ENCODE measurements at regions not wholly inside any gene's neighbourhood (a gene's known extent, or its start where the extent isn't known, plus 50 kb on each side); places are given as distances from the start of the nearest gene placed in this dataset.

DNA sequence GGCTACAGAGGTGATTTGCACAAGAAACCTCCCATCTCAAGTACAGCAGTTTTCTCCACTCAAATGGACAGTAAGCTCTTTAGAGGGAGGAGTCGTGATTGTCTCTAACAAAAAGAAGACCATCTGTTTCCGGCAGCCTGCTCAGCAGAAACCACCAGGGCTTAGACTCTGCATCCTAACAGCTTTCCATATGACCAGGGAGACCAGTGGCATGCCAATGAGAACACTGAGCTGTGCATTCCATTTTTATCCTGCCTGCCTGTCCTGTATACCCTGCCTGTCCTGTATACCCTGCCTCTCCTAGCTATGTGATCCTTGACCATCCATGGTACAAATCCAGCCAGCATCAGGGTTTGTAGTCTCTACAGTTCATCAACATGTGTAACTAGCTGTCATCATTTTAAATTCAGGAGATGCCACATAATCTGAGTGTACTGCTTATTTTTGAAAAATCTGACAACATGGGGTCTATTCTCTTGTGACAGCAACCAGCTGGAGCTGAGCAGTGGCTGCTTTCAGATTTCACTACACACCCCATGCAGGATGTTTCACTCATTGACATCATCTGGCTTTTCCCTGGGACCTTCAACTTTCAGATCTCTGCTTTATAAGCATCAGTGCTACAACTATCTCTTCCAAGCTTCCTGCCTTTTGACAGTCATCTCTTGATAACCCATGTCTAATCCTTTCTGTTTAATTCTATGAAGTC is 50.5 kb upstream of the POU2AF2 start:
- no peak for DNase-seq (ENCODE audit: low read depth in 3 of 3)

DNA sequence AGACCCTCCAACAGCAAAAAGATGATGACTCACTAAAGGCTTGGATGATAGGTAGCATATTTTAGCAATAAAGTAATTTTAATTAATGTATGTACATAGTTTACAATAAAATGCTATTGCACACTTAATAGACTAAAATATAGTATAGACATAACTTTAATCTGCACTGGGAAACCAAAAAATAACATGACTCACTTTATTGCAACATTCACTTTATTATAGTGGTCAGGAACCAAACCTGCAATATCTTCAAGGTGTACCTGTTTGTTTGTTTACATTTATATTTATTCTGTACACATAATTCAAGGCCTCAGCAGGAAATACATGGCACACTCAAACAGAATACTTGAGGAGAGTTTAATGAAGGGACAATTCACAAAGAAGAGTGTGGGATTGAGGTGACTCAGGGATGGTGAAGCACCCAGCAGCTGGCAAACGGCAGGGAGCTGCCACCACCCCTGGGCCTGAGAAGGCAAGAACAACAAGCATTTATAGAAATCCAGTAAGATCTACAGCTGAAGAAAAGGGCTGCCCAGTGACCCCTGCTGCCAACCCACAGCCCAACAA is 51.5 kb upstream of the POU2AF2 start:
- no peak for DNase-seq (ENCODE audit: low read depth in 3 of 3)

DNA sequence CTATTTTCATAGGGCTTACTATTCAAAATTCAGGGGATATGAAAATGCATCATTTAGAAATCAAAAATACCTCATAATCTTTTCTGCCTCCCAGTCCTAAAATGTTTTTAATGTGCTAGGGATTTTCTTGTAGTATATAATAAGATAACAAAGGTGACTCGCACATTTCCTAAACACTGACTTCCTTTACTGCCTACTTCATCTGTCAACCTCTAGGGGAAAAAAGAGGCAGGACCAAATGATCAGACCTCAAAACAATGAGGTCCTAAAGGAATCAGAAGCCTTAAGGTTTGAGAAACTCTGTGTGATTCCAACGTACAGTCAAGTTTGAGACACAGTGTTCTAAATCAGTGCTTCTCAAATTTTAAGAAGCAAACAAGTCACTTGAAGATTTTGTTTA is 56.1 kb upstream of the POU2AF2 start:
- no peak for DNase-seq (ENCODE audit: low read depth in 3 of 3)

DNA sequence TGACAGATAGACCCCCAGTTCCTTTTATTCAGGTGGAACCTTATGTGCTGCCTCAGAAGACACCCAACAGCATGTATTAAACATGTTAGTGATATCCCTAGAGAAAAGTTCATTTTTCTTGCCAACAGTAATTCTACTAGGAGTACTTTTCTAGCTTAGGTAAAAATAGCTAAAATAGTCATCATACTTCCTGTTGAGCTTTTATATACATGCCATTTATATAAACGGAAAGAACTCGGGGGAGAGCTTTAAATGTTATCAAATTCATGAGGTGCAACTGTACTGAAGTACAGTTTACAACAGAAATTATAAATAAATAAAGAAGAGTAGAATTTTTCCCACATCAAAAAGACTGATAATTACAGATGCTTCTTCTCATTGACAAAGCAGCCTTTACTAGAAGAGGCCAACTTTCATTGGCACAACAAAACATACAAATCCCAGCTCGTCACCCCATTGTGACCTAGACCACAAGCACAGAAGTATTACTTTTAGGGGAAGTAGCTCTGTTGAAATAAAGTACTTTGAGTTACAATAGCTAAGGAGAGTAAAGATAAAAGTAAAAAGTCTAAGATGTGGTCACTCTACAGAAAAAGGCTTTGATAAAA is 59.1 kb upstream of the POU2AF2 start:
- no peak for DNase-seq (ENCODE audit: low read depth in 3 of 3)

DNA sequence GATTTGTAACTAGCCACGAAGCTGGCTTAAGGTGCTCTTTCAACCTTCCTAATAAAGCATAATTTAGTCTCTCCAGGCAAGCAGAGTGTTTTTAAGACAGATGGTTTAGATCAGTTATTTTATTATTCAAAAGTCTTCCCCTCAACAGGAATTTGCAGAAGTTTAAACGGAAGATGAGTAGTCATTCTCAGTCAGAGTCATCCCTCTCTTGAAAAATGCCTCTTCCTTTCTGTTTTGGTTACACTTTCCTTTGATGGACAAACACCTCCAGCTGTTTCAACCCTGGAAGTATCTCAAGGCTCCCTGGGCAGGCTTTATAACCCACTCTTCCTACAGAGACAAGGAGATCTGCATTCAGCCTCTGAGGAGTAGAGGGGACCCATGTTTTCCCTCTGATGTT is 60.3 kb upstream of the POU2AF2 start:
- DNase-seq (ENCODE audit: low read depth in 3 of 3), result no peak

DNA sequence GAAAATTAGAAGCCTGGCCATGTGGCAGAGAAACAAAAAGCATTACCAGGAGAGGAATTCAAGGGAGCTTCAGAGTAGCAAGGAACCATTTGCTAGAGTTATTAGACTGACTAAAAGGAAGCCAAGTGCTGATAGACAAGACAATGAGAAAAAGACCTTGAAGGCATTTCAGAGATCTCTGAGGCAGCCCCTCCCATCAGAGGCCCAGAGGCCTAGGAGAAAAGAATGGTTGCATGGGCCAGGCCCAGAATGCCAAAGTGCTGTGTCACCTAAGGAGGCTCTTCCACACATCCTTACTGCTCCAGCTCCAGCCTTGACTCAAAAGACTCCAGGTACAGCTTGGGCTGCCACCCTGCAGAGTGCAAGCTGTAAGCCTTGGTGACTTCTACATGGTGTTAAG is 61.8 kb upstream of the POU2AF2 start:
- DNase-seq (ENCODE audit: low read depth in 3 of 3), result no peak

DNA sequence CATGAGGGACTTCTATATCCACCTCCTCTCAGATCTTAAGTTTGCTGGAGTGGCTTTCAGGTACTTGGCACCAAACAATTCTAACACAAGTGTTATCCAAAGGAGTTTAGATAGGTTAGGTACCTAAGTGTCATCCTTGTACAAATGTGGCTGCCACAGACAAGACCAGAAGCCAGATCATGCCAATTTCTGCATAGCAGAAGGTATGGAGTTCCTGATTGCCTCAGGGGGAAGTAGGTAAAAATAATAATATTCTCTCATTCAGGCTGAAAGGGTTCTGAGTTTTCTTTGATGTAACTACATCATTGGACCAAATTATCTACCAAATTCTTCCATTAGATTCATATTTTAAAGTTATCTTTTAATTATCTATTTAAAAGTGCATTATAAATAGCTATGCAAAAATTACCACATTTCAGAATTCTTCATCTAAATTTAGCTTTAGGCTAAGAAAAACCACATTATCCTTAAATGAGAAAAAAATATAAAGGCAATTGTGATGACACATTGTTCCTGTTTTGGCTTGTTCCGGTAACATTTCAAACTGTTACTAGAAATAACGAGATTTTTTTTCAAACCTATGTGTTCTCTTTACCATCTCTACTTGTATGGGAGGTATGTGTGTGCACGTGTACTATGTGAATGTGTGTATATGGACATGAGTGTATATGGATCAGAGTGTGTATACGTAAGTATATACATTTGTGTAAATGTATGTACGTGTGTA is 66.2 kb upstream of the POU2AF2 start:
- DNase-seq (ENCODE audit: low read depth in 3 of 3), result no peak

DNA sequence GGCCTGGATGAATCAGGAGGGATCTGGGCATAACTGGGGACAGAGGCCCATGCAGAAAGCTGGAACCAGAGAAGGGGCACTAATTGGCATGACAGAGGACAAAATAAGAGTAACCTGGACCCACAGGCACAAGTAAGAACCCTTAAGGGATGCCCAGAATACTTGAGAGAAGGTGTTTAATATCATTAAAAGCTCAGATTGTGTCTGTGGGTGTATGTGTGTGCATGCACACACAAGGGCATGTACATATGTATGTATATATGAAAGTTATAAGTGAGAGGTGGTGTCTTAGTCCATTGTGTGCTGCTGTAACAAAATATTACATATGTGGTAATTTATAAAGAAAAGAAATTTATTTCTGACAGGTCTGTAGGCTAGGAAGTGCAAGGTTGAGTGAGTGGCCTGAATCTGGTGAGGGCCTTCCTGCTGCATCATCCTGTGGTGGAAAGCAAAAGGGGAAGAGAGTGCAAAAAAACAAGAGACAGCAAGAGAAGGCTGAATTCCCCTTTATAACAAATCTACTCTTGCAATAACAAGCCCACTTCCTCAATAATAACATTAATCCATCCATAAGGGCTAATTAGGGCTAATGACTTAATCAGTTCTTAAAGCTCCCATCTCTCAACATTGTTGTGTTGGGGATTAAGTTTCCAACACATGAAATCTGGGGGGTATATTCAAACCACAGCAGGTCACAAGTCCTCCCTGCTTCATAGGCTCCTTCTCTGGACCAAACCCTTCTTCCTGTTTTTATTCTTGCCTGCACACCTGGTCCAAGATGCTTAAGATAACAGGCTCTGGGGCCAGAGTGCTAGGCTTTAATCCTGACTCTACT is 68.3 kb upstream of the POU2AF2 start:
- no peak for DNase-seq (ENCODE audit: low read depth in 3 of 3)

DNA sequence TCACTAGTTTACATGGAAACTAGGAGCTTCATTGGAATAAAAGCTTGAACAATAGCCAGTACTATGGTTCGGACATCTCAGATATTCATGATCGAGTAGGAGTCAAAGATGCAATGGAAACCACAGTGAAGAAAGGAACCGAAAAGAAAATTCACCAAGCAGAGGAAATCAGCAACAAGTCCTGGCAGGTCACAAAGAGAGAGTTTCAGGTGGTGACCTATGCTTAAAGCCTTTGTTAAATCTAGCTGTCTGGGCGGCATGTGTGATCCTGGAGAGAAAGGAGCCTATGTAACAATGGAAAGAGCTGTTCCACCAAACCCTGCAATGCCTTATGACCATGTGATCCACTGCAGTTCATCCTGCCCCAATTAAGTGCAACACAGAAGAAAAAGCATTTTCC is 68.9 kb upstream of the POU2AF2 start:
- no peak for DNase-seq (ENCODE audit: low read depth in 3 of 3)

DNA sequence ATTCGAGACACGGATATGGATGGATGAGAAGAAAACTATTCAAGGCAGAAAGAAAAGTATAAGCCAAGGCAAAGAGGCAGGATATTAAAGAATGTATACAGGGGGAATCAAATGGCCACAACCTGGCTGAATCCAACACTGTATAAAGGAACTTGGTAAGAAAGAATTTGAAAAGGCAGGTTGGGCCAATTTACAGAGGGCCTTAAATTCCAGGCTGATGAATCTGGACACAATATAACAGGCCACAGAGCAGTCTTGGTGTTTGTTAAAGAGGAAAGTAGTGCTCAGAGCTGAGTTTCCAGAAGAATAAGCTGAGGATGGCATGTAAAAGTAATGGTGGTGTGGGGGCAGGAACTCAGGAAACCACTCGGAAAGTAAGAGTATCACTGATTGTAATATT is 72.3 kb upstream of the POU2AF2 start:
- no peak for DNase-seq (ENCODE audit: low read depth in 3 of 3)

DNA sequence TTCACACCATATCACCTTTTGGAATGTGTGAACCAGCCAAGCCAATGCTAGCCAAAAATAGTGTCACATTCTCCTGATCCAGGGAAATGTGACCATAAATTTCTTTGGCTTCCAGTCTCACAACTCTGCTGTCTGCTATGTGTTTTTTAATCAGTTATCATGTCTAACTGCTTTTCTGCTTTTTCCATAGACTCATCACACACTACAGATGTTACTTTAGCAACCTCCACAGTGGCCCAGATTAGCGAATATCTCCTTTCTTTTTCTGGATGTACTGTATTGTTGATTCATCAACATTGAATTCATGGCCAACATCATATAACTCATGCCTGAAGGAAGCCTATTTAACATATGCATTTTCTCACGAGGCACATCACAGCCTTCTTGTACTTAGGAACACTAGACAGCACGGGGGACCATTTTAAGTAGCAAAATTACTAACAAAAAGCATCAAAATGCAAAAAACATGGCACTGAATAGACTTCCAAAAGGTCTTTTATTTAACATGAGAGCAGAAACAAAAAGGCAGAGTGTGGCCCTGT is 73.1 kb upstream of the POU2AF2 start:
- DNase-seq (ENCODE audit: low read depth in 3 of 3), result no peak

DNA sequence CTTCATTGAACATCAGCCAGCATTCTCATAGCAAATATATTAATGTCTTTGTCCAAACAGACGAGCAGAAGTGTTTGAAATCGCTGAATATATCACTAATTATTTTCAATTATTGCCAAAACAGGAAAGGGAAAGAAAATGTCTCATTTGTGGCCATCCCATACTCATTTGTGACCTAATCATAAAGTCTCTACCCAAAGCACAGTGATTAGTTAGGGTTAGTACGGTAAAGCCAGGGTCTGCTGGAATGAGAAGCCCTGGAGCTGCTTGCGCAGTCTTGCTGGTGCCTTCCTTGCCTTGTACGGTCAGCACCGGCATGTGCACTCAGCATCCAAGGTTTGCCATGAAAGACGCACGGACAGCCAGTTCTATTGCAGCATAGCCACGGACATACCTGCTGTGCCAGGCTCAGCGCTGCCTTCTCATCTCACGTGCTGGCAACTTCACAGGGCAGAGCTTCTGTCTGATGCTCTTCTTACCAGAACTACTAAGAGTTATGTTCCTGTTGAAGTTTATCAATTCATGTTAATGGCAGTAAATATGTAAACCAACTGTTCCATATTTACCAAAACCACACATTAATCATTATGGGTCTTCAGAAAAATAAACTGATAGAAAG is 74.7 kb upstream of the POU2AF2 start:
- DNase-seq (ENCODE audit: low read depth in 3 of 3), result no peak

DNA sequence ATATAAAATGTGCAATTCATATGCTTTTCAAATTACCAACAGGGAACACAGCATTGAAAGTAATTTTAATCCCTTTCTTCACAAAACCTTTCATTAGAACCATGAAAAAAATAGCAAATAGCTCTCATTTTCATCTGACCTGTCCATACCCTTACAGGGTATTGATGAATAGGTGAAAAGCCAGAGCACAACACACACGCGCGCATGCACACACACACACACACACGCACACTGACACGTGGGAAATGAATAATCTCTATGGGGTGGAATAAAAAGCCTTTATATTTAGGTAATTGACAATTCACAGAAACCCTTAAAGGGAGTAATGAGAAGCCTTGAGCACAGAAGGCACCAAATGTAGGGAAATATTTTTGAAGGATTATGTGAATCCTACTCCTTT is 76.2 kb upstream of the POU2AF2 start:
- no peak for DNase-seq (ENCODE audit: low read depth in 3 of 3)

DNA sequence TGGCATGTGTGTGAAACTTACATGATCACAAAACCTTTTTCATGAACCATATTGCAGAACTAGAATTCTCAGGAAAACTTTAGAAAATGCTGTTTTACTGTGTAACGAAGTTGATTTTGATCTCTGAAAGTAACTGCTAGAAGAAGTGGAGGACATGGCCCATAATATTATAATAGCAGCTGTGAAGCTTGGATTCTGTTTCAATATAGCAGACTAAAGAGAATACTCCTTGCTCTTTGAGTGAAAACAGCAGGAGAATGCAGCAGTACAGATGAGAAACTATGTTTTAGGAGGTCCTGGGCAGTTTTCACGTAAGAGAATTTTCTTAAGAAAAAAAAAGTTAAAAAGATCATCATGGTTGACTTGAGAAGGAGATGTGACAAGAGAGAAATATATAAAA is 76.7 kb upstream of the POU2AF2 start:
- no peak for DNase-seq (ENCODE audit: low read depth in 3 of 3)

DNA sequence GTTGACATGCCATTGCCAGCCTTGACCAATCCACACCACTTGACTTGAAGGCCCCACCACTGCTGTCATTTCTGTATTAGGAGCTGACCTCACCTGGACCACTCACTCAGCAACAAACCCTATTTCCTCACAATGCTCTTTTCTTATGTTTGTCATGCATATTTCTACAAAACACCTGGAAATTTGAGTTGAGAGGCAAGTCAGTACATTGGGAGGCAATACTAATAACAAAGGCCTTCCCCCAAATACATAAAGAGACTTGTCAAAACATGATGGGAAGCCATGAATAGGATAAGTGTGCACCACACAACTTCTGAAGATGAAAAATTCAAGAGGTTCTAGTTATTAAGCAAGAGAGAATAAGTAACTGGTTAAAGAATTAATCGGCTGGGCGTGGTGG is 77.9 kb upstream of the POU2AF2 start:
- no peak for DNase-seq (ENCODE audit: low read depth in 3 of 3)

DNA sequence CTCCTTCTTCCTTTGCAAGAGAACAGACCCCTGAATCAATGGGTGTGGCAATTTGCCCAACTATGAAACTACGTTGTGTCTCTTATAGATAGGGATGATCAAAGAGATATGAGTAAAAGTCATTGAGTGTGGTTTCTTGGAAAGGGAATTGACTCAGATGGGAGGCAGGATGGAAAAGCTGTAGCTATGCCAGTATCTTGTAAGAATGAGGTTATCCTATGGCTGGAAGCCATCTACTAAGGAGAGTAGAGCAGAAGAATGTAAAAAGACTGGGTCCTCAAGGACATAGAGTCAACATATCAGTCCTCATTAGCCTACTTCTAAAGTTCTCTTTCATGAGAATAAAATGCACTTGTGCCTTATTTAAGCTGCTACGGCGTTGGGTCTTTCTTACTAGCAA is 78.9 kb upstream of the POU2AF2 start:
- no peak for DNase-seq (ENCODE audit: low read depth in 3 of 3)

DNA sequence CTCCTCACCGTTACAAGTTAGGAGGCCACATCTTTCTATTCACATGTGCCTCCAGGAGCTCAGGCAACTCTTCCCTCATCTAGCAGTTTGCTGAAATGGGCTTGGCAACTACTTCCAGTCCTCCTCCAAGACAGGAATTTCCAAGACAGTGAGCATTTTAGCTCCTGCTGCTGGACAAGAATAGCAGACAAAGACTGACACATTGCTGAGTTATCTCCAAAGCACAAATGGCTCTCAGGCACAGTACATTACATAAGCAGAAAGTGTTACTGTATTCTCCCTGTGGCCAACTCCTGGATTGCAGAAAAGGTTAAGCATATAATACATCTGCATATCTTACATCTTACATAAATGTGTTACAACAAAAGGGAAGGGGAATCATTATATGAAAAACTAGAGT is 83.2 kb upstream of the POU2AF2 start:
- no peak for DNase-seq (ENCODE audit: low read depth in 3 of 3)

DNA sequence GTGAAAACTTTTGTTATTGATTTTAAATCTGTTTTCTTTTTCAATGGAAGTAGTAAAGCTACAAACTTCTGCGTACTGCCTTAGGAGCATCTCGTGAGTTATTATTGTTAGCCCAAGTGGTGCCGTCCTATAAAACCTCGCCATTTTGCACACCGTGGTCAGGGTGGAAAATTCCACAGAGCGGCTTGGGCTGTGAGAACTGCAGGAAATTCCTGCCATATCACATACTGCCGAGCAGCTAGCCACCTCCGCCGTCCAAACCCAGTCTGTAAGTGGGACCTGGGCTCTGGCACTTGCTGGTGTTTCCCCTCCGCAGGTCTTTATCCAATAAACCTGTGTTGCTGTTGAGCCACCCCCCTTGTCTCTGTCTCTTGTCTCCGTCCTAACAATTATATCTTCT is 88.0 kb upstream of the POU2AF2 start:
- no peak for DNase-seq (ENCODE audit: low read depth in 3 of 3)

DNA sequence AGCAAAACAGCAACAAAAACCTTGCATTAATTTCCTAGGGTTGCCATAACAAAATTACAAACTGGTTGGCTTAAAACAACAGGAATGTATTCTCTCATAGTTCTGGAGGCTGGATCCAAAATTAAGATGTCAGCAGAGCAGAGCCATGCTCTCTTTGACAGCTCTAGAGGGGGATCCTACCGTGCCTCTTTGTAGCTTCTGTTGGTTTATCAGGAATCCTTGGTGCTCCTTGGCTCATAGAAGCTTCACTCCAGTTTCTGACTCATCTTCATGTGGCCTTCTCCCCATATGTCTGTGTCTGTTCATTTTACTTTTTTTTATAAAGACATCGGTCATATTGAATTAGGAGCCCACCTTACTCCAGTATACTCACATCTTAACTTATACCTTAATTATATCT is 90.5 kb upstream of the POU2AF2 start:
- DNase-seq (ENCODE audit: low read depth in 3 of 3), result no peak

DNA sequence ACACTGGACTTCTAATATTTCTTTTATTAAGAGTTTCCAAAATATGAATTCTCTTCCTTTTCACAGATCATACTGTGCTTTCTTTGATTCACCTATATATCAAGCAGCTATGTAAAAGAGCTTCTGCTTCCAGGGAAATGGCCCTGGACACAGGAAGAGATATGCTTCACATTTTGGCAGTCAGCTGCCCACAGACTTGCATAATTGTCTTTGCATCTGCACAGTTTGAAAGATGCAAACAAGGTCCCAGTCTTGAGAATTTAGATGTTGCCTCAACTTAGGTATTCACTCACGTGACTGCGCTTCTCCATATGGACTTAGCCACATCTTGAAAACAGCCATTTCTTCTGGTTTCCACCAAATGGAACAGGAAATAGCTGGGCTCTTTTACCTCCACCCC is 92.3 kb upstream of the POU2AF2 start:
- no peak for DNase-seq (ENCODE audit: low read depth in 3 of 3)

DNA sequence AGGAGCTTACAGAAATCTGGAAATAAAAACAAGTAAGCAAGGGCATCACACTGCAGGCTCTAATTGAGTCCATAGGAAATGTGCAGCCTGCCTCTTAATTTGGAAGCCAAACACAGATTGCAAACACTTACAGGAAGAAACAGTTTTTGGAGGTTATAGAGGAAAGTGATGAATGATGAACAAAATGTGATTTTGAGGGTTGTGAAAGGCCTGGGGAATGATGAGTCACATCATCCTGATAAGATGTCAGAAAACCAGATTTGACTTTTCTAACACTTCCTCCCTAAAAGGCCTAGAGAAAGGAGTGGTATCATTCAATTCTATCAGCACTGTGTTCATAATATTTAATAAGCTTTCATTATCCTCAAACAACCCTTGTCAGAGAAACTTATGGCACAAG is 96.6 kb upstream of the POU2AF2 start:
- DNase-seq (ENCODE audit: low read depth in 3 of 3), result no peak

Data from stimulated activated CD4-positive, alpha-beta T cell treated with anti-CD3 and anti-CD28 coated beads, TNF-alpha, amount 100 ng/mL, for 48 hours (primary cell).